WTC11 (cell line): ENCODE measurements at regions not wholly inside any gene's neighbourhood (a gene's known extent, or its start where the extent isn't known, plus 50 kb on each side); places are given as distances from the start of the nearest gene placed in this dataset.

Experiments used
- IRF2 ChIP-seq: sonication (generic); formaldehyde crosslinking; IDR thresholded peaks from 2 replicates; pipeline ENCODE4 v1.8.0; 2022; ENCODE audit warnings: low read depth, missing genetic modification reagents, borderline replicate concordance
- JUN ChIP-seq: sonication (generic); formaldehyde crosslinking; IDR thresholded peaks from 2 replicates; pipeline ENCODE4 v1.8.0; 2023; ENCODE audit warnings: mild to moderate bottlenecking, missing genetic modification reagents
- KAT7 ChIP-seq: sonication (generic); formaldehyde crosslinking; IDR thresholded peaks from 2 replicates; pipeline ENCODE4 v1.8.1; 2023; ENCODE audit warnings: missing genetic modification reagents, mild to moderate bottlenecking, borderline replicate concordance
- ZNF263 ChIP-seq: sonication (generic); formaldehyde crosslinking; IDR thresholded peaks from 2 replicates; pipeline ENCODE4 v1.8.1; 2022; ENCODE audit warnings: low read depth, mild to moderate bottlenecking, moderate library complexity, missing genetic modification reagents
- TF ChIP-seq, protein P1 (sequence below): fragments of 200-600 bp; IDR thresholded peaks from 2 replicates; pipeline ENCODE4 v1.8.0; 2022; ENCODE audit warnings: antibody characterized with exemption
- TF ChIP-seq, protein P2 (sequence below): sonication (generic); formaldehyde crosslinking; IDR thresholded peaks from 2 replicates; pipeline ENCODE4 v1.8.1; 2022; ENCODE audit warnings: missing genetic modification reagents, borderline replicate concordance
- TF ChIP-seq, protein P3 (sequence below): sonication (generic); formaldehyde crosslinking; IDR thresholded peaks from 2 replicates; pipeline ENCODE4 v1.8.1; 2023; ENCODE audit warnings: mild to moderate bottlenecking, missing genetic modification reagents, moderate library complexity
- TF ChIP-seq, protein P4 (sequence below): fragments of 250-450 bp; sonication (Bioruptor Pico); IDR thresholded peaks from 2 replicates; pipeline ENCODE4 v1.9.0; 2021; ENCODE audit warnings: mild to moderate bottlenecking, borderline replicate concordance
- TF ChIP-seq, protein P5 (sequence below): sonication (generic); formaldehyde crosslinking; IDR thresholded peaks from 2 replicates; pipeline ENCODE4 v1.8.1; 2022; ENCODE audit warnings: low read depth, mild to moderate bottlenecking, moderate library complexity, missing genetic modification reagents, borderline replicate concordance
- TF ChIP-seq, protein P6 (sequence below): sonication (generic); formaldehyde crosslinking; IDR thresholded peaks from 2 replicates; pipeline ENCODE4 v1.8.0; 2022; ENCODE audit warnings: mild to moderate bottlenecking, missing genetic modification reagents
- TF ChIP-seq, protein P7 (sequence below): sonication (generic); formaldehyde crosslinking; IDR thresholded peaks from 2 replicates; pipeline ENCODE4 v1.8.0; 2022; ENCODE audit warnings: mild to moderate bottlenecking, missing genetic modification reagents
- TF ChIP-seq, protein P8 (sequence below): sonication (generic); formaldehyde crosslinking; IDR thresholded peaks from 2 replicates; pipeline ENCODE4 v1.8.0; 2022; ENCODE audit warnings: mild to moderate bottlenecking, missing genetic modification reagents
- TF ChIP-seq, protein P9 (sequence below): fragments of 250-450 bp; sonication (Bioruptor Pico); IDR thresholded peaks from 2 replicates; pipeline ENCODE4 v2.1.2; 2022; ENCODE audit warnings: mild to moderate bottlenecking, moderate library complexity
- TF ChIP-seq, protein P10 (sequence below): sonication (generic); formaldehyde crosslinking; conservative IDR thresholded peaks from 2 replicates; pipeline ENCODE4 v1.8.1; 2022; ENCODE audit warnings: mild to moderate bottlenecking, missing genetic modification reagents

DNA sequence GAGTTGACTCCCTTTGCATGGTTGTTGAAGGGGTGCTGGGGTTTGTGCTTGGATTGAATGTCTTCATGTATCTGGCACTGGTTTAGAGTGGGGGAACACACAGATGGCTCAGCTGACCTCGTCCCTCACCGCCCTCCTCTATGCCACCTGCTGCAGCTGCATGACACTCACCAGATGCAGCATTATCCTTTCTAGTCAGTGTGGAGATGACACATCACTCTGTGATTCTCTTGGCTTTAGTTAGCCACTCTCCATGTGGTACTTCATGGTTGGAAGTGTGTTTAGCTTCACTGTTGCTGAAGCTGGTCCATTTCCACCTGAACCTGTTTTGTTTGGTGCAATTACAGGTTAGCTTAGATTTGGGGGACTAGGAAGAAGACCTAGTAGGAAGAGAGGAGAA, 56.3 kb upstream of the BMPER start:
- TF ChIP-seq, protein P1, sequence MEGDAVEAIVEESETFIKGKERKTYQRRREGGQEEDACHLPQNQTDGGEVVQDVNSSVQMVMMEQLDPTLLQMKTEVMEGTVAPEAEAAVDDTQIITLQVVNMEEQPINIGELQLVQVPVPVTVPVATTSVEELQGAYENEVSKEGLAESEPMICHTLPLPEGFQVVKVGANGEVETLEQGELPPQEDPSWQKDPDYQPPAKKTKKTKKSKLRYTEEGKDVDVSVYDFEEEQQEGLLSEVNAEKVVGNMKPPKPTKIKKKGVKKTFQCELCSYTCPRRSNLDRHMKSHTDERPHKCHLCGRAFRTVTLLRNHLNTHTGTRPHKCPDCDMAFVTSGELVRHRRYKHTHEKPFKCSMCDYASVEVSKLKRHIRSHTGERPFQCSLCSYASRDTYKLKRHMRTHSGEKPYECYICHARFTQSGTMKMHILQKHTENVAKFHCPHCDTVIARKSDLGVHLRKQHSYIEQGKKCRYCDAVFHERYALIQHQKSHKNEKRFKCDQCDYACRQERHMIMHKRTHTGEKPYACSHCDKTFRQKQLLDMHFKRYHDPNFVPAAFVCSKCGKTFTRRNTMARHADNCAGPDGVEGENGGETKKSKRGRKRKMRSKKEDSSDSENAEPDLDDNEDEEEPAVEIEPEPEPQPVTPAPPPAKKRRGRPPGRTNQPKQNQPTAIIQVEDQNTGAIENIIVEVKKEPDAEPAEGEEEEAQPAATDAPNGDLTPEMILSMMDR = no peak
- TF ChIP-seq, protein P2, sequence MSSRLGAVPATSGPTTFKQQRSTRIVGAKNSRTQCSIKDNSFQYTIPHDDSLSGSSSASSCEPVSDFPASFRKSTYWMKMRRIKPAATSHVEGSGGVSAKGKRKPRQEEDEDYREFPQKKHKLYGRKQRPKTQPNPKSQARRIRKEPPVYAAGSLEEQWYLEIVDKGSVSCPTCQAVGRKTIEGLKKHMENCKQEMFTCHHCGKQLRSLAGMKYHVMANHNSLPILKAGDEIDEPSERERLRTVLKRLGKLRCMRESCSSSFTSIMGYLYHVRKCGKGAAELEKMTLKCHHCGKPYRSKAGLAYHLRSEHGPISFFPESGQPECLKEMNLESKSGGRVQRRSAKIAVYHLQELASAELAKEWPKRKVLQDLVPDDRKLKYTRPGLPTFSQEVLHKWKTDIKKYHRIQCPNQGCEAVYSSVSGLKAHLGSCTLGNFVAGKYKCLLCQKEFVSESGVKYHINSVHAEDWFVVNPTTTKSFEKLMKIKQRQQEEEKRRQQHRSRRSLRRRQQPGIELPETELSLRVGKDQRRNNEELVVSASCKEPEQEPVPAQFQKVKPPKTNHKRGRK (CRISPR knock-in tag) = no peak
- TF ChIP-seq, protein P3, sequence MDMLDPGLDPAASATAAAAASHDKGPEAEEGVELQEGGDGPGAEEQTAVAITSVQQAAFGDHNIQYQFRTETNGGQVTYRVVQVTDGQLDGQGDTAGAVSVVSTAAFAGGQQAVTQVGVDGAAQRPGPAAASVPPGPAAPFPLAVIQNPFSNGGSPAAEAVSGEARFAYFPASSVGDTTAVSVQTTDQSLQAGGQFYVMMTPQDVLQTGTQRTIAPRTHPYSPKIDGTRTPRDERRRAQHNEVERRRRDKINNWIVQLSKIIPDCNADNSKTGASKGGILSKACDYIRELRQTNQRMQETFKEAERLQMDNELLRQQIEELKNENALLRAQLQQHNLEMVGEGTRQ = no peak
- TF ChIP-seq, protein P4, sequence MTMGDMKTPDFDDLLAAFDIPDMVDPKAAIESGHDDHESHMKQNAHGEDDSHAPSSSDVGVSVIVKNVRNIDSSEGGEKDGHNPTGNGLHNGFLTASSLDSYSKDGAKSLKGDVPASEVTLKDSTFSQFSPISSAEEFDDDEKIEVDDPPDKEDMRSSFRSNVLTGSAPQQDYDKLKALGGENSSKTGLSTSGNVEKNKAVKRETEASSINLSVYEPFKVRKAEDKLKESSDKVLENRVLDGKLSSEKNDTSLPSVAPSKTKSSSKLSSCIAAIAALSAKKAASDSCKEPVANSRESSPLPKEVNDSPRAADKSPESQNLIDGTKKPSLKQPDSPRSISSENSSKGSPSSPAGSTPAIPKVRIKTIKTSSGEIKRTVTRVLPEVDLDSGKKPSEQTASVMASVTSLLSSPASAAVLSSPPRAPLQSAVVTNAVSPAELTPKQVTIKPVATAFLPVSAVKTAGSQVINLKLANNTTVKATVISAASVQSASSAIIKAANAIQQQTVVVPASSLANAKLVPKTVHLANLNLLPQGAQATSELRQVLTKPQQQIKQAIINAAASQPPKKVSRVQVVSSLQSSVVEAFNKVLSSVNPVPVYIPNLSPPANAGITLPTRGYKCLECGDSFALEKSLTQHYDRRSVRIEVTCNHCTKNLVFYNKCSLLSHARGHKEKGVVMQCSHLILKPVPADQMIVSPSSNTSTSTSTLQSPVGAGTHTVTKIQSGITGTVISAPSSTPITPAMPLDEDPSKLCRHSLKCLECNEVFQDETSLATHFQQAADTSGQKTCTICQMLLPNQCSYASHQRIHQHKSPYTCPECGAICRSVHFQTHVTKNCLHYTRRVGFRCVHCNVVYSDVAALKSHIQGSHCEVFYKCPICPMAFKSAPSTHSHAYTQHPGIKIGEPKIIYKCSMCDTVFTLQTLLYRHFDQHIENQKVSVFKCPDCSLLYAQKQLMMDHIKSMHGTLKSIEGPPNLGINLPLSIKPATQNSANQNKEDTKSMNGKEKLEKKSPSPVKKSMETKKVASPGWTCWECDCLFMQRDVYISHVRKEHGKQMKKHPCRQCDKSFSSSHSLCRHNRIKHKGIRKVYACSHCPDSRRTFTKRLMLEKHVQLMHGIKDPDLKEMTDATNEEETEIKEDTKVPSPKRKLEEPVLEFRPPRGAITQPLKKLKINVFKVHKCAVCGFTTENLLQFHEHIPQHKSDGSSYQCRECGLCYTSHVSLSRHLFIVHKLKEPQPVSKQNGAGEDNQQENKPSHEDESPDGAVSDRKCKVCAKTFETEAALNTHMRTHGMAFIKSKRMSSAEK (CRISPR knock-in tag) = no peak
- TF ChIP-seq, protein P5, sequence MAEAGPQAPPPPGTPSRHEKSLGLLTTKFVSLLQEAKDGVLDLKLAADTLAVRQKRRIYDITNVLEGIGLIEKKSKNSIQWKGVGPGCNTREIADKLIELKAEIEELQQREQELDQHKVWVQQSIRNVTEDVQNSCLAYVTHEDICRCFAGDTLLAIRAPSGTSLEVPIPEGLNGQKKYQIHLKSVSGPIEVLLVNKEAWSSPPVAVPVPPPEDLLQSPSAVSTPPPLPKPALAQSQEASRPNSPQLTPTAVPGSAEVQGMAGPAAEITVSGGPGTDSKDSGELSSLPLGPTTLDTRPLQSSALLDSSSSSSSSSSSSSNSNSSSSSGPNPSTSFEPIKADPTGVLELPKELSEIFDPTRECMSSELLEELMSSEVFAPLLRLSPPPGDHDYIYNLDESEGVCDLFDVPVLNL (CRISPR knock-in tag) = no peak
- TF ChIP-seq, protein P6, sequence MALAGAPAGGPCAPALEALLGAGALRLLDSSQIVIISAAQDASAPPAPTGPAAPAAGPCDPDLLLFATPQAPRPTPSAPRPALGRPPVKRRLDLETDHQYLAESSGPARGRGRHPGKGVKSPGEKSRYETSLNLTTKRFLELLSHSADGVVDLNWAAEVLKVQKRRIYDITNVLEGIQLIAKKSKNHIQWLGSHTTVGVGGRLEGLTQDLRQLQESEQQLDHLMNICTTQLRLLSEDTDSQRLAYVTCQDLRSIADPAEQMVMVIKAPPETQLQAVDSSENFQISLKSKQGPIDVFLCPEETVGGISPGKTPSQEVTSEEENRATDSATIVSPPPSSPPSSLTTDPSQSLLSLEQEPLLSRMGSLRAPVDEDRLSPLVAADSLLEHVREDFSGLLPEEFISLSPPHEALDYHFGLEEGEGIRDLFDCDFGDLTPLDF (CRISPR knock-in tag) = no peak
- TF ChIP-seq, protein P7, sequence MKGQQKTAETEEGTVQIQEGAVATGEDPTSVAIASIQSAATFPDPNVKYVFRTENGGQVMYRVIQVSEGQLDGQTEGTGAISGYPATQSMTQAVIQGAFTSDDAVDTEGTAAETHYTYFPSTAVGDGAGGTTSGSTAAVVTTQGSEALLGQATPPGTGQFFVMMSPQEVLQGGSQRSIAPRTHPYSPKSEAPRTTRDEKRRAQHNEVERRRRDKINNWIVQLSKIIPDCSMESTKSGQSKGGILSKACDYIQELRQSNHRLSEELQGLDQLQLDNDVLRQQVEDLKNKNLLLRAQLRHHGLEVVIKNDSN (CRISPR knock-in tag) = no peak
- TF ChIP-seq, protein P8, sequence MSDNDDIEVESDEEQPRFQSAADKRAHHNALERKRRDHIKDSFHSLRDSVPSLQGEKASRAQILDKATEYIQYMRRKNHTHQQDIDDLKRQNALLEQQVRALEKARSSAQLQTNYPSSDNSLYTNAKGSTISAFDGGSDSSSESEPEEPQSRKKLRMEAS (CRISPR knock-in tag) = no peak
- no peak for TF ChIP-seq IRF2 (CRISPR knock-in tag)
- no peak for TF ChIP-seq JUN (CRISPR knock-in tag)
- TF ChIP-seq, protein P9, sequence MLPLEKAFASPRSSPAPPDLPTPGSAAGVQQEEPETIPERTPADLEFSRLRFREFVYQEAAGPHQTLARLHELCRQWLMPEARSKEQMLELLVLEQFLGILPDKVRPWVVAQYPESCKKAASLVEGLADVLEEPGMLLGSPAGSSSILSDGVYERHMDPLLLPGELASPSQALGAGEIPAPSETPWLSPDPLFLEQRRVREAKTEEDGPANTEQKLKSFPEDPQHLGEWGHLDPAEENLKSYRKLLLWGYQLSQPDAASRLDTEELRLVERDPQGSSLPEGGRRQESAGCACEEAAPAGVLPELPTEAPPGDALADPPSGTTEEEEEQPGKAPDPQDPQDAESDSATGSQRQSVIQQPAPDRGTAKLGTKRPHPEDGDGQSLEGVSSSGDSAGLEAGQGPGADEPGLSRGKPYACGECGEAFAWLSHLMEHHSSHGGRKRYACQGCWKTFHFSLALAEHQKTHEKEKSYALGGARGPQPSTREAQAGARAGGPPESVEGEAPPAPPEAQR (CRISPR knock-in tag) = no peak
- TF ChIP-seq, protein P10, sequence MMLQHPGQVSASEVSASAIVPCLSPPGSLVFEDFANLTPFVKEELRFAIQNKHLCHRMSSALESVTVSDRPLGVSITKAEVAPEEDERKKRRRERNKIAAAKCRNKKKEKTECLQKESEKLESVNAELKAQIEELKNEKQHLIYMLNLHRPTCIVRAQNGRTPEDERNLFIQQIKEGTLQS (CRISPR knock-in tag) = no peak
- TF ChIP-seq ZNF263 (CRISPR knock-in tag) = no peak
- TF ChIP-seq KAT7 (CRISPR knock-in tag) = no peak
